ENCODE measurements at regions not wholly inside any gene's neighbourhood (a gene's known extent, or its start where the extent isn't known, plus 50 kb on each side); places are given as distances from the start of the nearest gene placed in this dataset.

DNA sequence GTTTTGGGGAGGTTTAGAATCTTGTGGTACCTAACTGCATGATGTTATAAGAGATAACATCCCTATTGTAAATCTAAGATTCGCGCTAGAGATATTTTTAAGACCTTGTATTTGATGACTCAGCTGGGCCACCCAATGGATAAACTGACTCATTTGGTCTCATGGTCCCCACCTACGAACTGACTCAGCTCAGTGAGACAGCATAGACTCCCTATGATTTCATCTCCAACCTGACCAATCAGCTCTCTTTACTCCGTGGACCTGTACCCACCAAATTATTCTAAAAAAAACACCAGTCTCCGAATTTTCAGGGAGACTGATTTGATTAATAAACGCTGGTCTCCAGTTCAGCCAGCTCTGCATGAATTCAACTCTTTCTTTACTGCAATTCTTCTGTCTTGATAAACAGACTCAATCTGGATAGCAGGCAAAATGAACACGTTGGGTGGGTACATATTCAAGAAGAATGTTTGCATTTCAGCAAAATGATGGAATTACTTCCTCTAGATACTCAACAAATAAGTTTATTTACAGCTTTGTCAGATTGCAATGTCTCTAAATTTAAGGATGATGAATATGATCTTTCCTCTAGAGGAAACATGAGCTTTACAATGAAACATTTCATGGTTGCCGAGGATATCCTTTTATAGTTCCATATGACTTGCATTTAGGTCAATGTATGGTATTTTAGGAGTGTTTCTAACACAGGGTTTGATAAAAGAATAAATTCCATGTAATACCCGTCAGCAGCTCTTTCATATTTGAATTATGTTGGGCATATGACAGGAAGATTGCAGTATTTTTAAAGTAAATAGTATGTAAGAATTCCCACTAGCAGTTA lies 516.6 kb upstream of the RGS18 start:
- Histone ChIP-seq H3K23me2 (ENCODE audit: insufficient read length, low read depth, low read length, poor library complexity, severe bottlenecking) (no peaks in the 10 kb centered on the region), H3K14ac (ENCODE audit: insufficient read depth, low read length) (no peak overlapping the region), H2AK5ac (ENCODE audit: insufficient read length, low read length) (no peak overlapping the region), H3K9ac (ENCODE audit: extremely low read depth, insufficient read length, low read length) (no peak overlapping the region), H2AFZ (ENCODE audit: low read length) (no peak overlapping the region), H3K4me2 (ENCODE audit: insufficient read depth, insufficient read length, low read length) (no peak overlapping the region), H3K79me2 (ENCODE audit: insufficient read depth, low read length) (no peaks in the 10 kb centered on the region), H3K56ac (ENCODE audit: insufficient read length, low read depth, low read length) (no peak overlapping the region), H2BK5ac (ENCODE audit: insufficient read length, low read length) (no peak overlapping the region), H3K27me3 (ENCODE audit: insufficient read depth, low read length) (no peaks in the 10 kb centered on the region), H3K27ac (ENCODE audit: insufficient read length, low read depth, low read length) (no peak overlapping the region), H3T11ph (ENCODE audit: low read length) (no peak overlapping the region), H4K5ac (ENCODE audit: insufficient read length, low read depth, low read length) (no peak overlapping the region), H4K20me1 (ENCODE audit: control insufficient read depth, insufficient read depth, insufficient read length) (no peaks in the 10 kb centered on the region), H3K23ac (ENCODE audit: insufficient read length, low read depth, low read length) (no peak overlapping the region), H4K91ac (ENCODE audit: insufficient read length, low read depth, low read length) (no peak overlapping the region), H4K8ac (replicated peaks; ENCODE audit: insufficient read length, low read depth, low read length) (no peak overlapping the region), H3K4me1 (ENCODE audit: insufficient read depth, low read length) (no peaks in the 10 kb centered on the region), H2BK20ac (ENCODE audit: low read depth, low read length, poor library complexity, severe bottlenecking) (no peak overlapping the region), H3K18ac (ENCODE audit: insufficient read length, low read depth, low read length) (no peak overlapping the region), H2BK120ac (ENCODE audit: low read depth, low read length, poor library complexity, severe bottlenecking) (no peak overlapping the region), H3K79me1 (ENCODE audit: insufficient read depth, low read depth, low read length, poor library complexity, severe bottlenecking) (no peaks in the 10 kb centered on the region), H2BK12ac (ENCODE audit: insufficient read length, low read depth, low read length) (no peak overlapping the region), H2BK15ac (ENCODE audit: low read depth, low read length) (no peak overlapping the region), H3K9me3 (ENCODE audit: control insufficient read depth, low read depth, low read length) (no peaks in the 10 kb centered on the region), H3K4ac (ENCODE audit: low read depth, low read length) (no peak overlapping the region)
- Mint-ChIP-seq H3K27me3 (ENCODE audit: low read depth) (no peaks in the 10 kb centered on the region), H3K4me1 (no peaks in the 10 kb centered on the region), H3K27ac (no peak overlapping the region), H3K36me3 (ENCODE audit: insufficient read depth in 1 of 3, low read depth in 3 of 3) (no peaks in the 10 kb centered on the region), H3K9me3 (no peaks in the 10 kb centered on the region), H3K4me3 (no peak overlapping the region)
- no CpG with 5 or more reads among the region's 9 CpGs for WGBS (ENCODE audit: extremely low coverage, insufficient read length, low lambda C conversion rate)
- DNase-seq, result no peak
- TF ChIP-seq, protein P1, sequence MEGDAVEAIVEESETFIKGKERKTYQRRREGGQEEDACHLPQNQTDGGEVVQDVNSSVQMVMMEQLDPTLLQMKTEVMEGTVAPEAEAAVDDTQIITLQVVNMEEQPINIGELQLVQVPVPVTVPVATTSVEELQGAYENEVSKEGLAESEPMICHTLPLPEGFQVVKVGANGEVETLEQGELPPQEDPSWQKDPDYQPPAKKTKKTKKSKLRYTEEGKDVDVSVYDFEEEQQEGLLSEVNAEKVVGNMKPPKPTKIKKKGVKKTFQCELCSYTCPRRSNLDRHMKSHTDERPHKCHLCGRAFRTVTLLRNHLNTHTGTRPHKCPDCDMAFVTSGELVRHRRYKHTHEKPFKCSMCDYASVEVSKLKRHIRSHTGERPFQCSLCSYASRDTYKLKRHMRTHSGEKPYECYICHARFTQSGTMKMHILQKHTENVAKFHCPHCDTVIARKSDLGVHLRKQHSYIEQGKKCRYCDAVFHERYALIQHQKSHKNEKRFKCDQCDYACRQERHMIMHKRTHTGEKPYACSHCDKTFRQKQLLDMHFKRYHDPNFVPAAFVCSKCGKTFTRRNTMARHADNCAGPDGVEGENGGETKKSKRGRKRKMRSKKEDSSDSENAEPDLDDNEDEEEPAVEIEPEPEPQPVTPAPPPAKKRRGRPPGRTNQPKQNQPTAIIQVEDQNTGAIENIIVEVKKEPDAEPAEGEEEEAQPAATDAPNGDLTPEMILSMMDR (conservative IDR thresholded peaks at IDR 0.05), result no peak
